ENCODE measurements at regions not wholly inside any gene's neighbourhood (a gene's known extent, or its start where the extent isn't known, plus 50 kb on each side); places are given as distances from the start of the nearest gene placed in this dataset.

DNA sequence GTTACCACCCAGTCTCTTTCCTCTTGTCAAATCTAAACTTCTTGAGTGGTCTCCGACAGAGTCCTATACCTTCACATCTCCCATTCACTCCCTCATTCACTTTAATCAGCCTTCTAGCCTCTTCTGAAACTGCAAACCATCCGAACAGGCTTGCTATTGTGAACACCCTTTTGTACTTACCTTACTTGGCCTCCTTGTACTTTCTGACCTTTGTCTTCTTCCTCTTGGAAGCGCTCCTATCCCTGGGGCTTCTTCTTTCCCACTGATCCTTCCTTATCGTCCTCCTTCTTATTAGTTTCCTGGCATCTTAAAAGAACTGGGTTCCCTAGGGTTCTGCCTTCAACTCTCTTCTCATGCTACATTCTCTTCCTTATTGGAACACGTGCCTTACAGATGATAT, 76.9 kb upstream of the HIF1A start:
- no peak for DNase-seq (ENCODE audit: low spot score)
- in situ Hi-C loops (cut with MboI; ENCODE audit: low sequenced_read_pairs, unreplicated experiment), result no loop called here
- TF ChIP-seq, protein P1, sequence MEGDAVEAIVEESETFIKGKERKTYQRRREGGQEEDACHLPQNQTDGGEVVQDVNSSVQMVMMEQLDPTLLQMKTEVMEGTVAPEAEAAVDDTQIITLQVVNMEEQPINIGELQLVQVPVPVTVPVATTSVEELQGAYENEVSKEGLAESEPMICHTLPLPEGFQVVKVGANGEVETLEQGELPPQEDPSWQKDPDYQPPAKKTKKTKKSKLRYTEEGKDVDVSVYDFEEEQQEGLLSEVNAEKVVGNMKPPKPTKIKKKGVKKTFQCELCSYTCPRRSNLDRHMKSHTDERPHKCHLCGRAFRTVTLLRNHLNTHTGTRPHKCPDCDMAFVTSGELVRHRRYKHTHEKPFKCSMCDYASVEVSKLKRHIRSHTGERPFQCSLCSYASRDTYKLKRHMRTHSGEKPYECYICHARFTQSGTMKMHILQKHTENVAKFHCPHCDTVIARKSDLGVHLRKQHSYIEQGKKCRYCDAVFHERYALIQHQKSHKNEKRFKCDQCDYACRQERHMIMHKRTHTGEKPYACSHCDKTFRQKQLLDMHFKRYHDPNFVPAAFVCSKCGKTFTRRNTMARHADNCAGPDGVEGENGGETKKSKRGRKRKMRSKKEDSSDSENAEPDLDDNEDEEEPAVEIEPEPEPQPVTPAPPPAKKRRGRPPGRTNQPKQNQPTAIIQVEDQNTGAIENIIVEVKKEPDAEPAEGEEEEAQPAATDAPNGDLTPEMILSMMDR (IDR thresholded peaks at IDR 0.05; ENCODE audit: borderline replicate concordance, control extremely low read depth, extremely low read depth, insufficient read depth, missing control alignments), result no peak

DNA sequence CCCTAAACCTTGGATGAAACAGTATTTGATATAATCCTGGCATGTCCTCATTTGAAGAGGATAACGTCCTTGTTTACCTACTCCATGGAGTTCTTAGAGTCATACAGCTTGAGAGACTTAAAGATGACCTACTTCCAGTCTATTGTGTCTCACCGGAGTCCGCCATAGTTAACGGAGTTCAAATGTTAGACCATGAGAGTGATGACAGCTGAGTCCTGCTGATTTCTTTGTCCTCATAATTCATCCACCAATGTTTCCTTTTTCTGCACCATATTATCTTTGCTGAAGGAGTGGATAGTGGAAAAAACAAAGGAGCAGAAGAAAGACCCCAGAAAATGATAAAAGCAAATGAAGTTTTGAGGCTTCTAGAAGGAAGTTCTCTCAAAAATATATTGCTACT, 75.8 kb upstream of the HIF1A start:
- TF ChIP-seq, protein P1 (IDR thresholded peaks at IDR 0.05; ENCODE audit: borderline replicate concordance, control extremely low read depth, extremely low read depth, insufficient read depth, missing control alignments), result no peak
- no peak for DNase-seq (ENCODE audit: low spot score)
- in situ Hi-C loops (cut with MboI; ENCODE audit: low sequenced_read_pairs, unreplicated experiment), result no loop called here

DNA sequence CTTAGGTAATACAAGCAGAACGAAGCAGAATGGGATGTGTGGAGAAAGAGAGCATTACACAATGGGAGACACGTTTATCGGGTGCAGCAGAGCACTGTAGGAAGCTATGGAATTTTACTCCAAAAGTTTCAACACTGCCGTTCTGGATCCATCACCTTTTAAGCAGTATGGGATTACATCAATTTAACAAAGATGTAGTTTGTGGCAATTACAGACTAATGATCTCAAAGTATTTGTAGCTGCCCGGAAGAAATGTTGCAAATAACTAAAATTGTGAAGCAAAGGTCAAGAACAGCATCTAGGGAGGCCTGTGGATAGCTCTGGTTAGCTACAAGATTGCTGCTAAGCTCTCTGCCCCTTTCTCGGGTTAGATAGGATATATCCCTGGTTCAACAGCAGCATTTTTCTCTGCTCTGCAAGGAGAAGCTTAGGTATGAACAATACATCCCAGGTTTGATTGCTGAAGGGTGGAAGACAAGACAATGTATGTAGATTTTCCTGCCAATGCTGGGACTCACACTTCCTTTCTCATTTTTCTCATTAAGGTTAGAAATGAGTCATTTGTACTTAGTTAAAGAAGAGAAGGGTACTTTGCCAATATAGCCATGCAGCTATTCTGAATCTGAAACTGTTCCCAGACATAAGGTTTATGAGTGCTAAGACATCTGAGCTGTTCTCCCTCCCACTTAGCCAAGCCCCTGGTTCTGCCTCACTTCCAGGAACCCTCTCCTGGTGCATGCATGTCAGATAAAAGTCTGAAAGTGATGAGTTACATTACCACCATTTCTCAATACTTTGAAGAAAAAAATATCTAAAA, 75.0 kb upstream of the HIF1A start:
- in situ Hi-C loops (cut with MboI; ENCODE audit: low sequenced_read_pairs, unreplicated experiment), result no loop called here
- TF ChIP-seq, protein P1 (IDR thresholded peaks at IDR 0.05; ENCODE audit: borderline replicate concordance, control extremely low read depth, extremely low read depth, insufficient read depth, missing control alignments), result no peak
- DNase-seq (ENCODE audit: low spot score), result no peak

DNA sequence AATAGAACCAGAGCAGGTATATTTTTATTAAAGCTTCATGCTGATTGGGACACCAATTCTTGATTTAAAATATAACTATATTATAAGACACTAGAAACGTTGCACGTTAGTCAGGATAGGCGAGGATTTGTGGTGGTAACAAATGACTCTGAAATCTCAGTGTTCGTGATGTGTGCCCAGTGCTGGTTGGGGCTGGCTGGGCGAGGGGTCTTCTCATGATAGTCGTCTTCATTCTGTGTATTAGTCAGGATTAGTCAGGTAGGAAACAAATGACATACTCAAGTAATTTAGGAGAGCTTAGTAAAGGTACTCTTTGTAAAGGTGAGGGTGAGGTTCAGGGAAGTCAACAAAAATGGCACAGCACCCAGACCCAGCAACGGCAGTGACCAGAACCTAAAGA, 73.9 kb upstream of the HIF1A start:
- no peak for DNase-seq (ENCODE audit: low spot score)
- in situ Hi-C loops (cut with MboI; ENCODE audit: low sequenced_read_pairs, unreplicated experiment), result no loop called here
- TF ChIP-seq, protein P1 (IDR thresholded peaks at IDR 0.05; ENCODE audit: borderline replicate concordance, control extremely low read depth, extremely low read depth, insufficient read depth, missing control alignments), result no peak

DNA sequence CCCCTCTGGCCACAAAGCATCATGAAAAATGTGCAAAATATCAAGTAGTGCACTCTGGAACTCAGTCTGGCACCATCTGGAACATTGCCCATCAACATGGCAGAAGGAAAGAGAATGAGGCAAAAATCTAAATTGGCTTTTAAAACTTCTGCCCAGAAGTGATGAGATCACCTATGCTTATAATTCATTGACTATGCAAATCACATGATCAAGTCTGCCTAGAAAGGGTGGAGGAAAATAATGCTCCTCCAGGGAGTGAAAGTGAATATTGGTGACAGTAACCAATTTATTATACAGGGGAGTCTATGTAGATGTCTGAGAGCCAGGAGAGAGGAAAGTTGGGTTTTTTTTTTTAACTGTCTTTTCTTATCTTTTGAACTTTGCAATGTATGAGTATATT, 73.3 kb upstream of the HIF1A start:
- TF ChIP-seq, protein P1 (IDR thresholded peaks at IDR 0.05; ENCODE audit: borderline replicate concordance, control extremely low read depth, extremely low read depth, insufficient read depth, missing control alignments), result no peak
- in situ Hi-C loops (cut with MboI; ENCODE audit: low sequenced_read_pairs, unreplicated experiment), result no loop called here
- DNase-seq (ENCODE audit: low spot score), result no peak

DNA sequence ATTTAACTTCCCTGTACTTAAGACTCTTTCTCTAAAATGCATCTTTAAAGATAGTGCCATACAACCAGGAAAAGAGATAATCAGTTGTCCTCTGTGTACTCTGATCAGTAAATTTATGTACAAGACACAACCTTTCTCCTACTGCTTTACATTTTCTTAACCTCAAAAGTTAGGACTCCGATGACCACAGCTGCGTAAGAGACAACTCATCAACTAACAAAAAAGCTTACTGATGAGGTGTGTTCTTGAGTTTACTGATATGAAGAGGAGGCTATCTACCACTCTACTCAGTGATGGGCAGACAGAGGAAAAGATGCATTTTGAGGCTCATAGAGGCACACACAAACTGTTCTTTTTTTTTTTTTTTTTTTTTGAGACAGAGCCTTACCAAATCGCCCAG, 71.4 kb upstream of the HIF1A start:
- DNase-seq (ENCODE audit: low spot score), result no peak
- in situ Hi-C loops (cut with MboI; ENCODE audit: low sequenced_read_pairs, unreplicated experiment), result no loop called here
- TF ChIP-seq, protein P1 (IDR thresholded peaks at IDR 0.05; ENCODE audit: borderline replicate concordance, control extremely low read depth, extremely low read depth, insufficient read depth, missing control alignments), result no peak
